ENCODE measurements at regions not wholly inside any gene's neighbourhood (a gene's known extent, or its start where the extent isn't known, plus 50 kb on each side); places are given as distances from the start of the nearest gene placed in this dataset.

GRCh38 chr14:101288436-101289229 is 272.7 kb upstream of the DIO3 start (continued):
- no peak for TF ChIP-seq USF2 (IDR thresholded peaks at IDR 0.05; ENCODE audit: low read depth, low read length)
- TF ChIP-seq USF2 (CRISPR knock-in tag; IDR thresholded peaks at IDR 0.05; ENCODE audit: borderline replicate concordance), result peak; percentile 35; the same call in 1 of the 2 replicates
- TF ChIP-seq GMEB2 (CRISPR knock-in tag; IDR thresholded peaks at IDR 0.05; ENCODE audit: low read depth), result no peak
- 0 out of 2 replicates have a peak, but pooled peaks have one; percentile 59 for TF ChIP-seq ZFP41 (CRISPR knock-in tag; IDR thresholded peaks at IDR 0.05; ENCODE audit: borderline replicate concordance)
- 0 out of 2 replicates have a peak, but pooled peaks have one; percentile 12 for TF ChIP-seq NFYB (CRISPR knock-in tag; IDR thresholded peaks at IDR 0.05)
- TF ChIP-seq ZNF724P (CRISPR knock-in tag; IDR thresholded peaks at IDR 0.05; ENCODE audit: borderline replicate concordance), result peak; percentile 83; the same call in 1 of the 2 replicates
- peak; percentile 52; the same call in 1 of the 2 replicates for TF ChIP-seq ZNF614 (CRISPR knock-in tag; IDR thresholded peaks at IDR 0.05; ENCODE audit: borderline replicate concordance)
- no peak for TF ChIP-seq TCF12 (IDR thresholded peaks at IDR 0.05)
- TF ChIP-seq TCF12 (CRISPR knock-in tag; IDR thresholded peaks at IDR 0.05), result peak; percentile 97
- TF ChIP-seq MAFG (CRISPR knock-in tag; IDR thresholded peaks at IDR 0.05), result no peak
- TF ChIP-seq NFYC (CRISPR knock-in tag; IDR thresholded peaks at IDR 0.05), result peak; percentile 27; the same call in 1 of the 2 replicates
- no peak; the same call in 1 of the 2 replicates for TF ChIP-seq KMT2A (CRISPR knock-in tag; IDR thresholded peaks at IDR 0.05)
- no peak for TF ChIP-seq ZNF33B (CRISPR knock-in tag; IDR thresholded peaks at IDR 0.05)
- no peak for TF ChIP-seq RFXANK (CRISPR knock-in tag; IDR thresholded peaks at IDR 0.05)
- no peak for TF ChIP-seq ZNF180 (CRISPR knock-in tag; IDR thresholded peaks at IDR 0.05; ENCODE audit: borderline replicate concordance, low read depth)
- TF ChIP-seq FOXC1 (CRISPR knock-in tag; IDR thresholded peaks at IDR 0.05; ENCODE audit: borderline replicate concordance), result 0 out of 2 replicates have a peak, but pooled peaks have one; percentile 29
- TF ChIP-seq, protein P1, sequence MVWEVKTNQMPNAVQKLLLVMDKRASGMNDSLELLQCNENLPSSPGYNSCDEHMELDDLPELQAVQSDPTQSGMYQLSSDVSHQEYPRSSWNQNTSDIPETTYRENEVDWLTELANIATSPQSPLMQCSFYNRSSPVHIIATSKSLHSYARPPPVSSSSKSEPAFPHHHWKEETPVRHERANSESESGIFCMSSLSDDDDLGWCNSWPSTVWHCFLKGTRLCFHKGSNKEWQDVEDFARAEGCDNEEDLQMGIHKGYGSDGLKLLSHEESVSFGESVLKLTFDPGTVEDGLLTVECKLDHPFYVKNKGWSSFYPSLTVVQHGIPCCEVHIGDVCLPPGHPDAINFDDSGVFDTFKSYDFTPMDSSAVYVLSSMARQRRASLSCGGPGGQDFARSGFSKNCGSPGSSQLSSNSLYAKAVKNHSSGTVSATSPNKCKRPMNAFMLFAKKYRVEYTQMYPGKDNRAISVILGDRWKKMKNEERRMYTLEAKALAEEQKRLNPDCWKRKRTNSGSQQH (CRISPR knock-in tag; IDR thresholded peaks at IDR 0.05; ENCODE audit: low read depth), result peak; percentile 53; the same call in 1 of the 2 replicates
- peak; percentile 92 for TF ChIP-seq MED8 (CRISPR knock-in tag; IDR thresholded peaks at IDR 0.05; ENCODE audit: insufficient replicate concordance)
- TF ChIP-seq ZMYM4 (CRISPR knock-in tag; IDR thresholded peaks at IDR 0.05), result peak; percentile 92
- 0 out of 2 replicates have a peak, but pooled peaks have one; percentile 13 for TF ChIP-seq GABPA (IDR thresholded peaks at IDR 0.05; ENCODE audit: low read depth, low read length)
- TF ChIP-seq GABPA (CRISPR knock-in tag; IDR thresholded peaks at IDR 0.05; ENCODE audit: low read depth), result peak; percentile 77
- TF ChIP-seq ZSCAN12 (CRISPR knock-in tag; IDR thresholded peaks at IDR 0.05), result no peak
- TF ChIP-seq ZNF281 (CRISPR knock-in tag; IDR thresholded peaks at IDR 0.05; ENCODE audit: borderline replicate concordance), result peak; percentile 90; the same call in 1 of the 2 replicates
